ENCODE measurements at regions not wholly inside any gene's neighbourhood (a gene's known extent, or its start where the extent isn't known, plus 50 kb on each side); places are given as distances from the start of the nearest gene placed in this dataset.

DNA sequence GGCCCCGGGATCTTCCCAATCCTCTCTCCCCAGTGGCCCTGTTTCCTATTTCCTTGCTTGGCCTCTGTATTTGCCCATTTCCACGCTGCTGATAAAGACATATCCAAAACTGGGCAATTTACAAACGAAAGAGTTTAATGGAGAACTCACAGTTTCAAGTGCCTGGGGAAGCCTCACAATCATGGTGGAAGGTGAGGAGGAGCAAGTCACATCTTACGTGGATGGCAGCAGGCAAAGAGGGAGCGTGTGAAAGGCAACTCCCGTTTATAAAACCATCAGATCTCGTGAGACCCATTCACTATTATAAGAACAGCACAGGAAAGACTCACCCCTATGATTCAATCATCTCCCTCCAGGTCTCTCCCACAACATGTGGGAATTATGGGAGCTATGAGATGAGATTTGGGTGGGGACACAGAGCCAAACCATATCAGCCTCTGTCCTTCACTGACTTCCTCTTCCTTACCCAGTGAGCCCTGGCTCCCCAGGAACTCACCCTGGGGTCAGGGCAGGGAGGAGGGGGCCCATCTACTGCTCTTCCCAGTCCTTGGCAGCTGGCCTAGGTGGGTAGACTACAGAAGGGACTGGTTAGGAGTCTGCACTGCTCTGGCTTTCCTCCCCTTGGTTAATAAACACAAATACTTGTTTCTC, 105.8 kb upstream of the MYCN start:
- ATAC-seq (no peak), DNase-seq (no peak)
- H3K27me3 ChIP-seq, result no peaks in the 10 kb centered on the region
- no peak overlapping the region for H3K4me3 ChIP-seq
- H3K4me1 ChIP-seq, result no peaks in the 10 kb centered on the region
- intact Hi-C loops (cut with DNase I; ENCODE audit: low total_unique reads) (no loop called here), in situ Hi-C loops (cut with MboI; ENCODE audit: low sequenced_read_pairs in 4 of 4) (no loop called here)
- H3K27ac ChIP-seq, result no peak overlapping the region
- H3K9me3 ChIP-seq, result no peaks in the 10 kb centered on the region
- TF ChIP-seq POLR2A (IDR thresholded peaks at IDR 0.05), result no peak
- TF ChIP-seq, protein P1, sequence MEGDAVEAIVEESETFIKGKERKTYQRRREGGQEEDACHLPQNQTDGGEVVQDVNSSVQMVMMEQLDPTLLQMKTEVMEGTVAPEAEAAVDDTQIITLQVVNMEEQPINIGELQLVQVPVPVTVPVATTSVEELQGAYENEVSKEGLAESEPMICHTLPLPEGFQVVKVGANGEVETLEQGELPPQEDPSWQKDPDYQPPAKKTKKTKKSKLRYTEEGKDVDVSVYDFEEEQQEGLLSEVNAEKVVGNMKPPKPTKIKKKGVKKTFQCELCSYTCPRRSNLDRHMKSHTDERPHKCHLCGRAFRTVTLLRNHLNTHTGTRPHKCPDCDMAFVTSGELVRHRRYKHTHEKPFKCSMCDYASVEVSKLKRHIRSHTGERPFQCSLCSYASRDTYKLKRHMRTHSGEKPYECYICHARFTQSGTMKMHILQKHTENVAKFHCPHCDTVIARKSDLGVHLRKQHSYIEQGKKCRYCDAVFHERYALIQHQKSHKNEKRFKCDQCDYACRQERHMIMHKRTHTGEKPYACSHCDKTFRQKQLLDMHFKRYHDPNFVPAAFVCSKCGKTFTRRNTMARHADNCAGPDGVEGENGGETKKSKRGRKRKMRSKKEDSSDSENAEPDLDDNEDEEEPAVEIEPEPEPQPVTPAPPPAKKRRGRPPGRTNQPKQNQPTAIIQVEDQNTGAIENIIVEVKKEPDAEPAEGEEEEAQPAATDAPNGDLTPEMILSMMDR (IDR thresholded peaks at IDR 0.05 in 4 of 5, conservative IDR thresholded peaks at IDR 0.05 in 1 of 5), result no peak
- H3K36me3 ChIP-seq, result no peaks in the 10 kb centered on the region

DNA sequence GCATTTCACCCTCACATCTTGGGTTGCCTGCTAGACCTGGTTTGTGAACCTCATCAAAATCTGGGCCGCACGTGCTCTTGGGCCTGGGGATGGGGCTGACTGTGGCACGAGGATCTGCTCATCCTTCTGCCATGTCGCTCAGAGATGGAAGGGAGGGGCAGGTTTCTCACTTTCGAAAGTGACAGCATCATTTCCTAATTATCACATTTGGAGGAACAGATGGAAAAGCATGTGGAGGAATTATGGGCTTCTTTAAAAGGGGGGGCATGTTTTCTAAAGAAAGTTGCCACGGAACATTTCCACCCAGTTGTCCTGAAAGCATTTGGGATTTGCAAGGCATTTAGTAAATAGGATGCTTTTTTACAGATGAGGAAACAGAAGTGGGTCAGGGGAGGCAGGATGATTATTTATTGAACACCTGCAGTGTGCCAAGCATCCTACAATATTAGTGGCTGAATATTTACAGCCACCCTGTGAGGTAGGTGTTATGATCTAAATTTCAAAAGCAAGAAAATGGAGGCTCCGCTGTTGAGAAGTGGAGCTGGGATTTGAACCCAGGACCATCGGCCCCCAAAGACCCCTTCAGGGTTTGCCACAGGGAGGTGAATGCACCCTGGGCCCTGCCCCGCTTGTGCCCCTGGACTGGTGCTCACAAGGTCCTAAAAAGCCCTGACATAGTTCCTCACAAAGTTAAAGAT, 104.2 kb upstream of the MYCN start:
- Histone ChIP-seq H3K4me3 (no peak overlapping the region), H3K27me3 (no peaks in the 10 kb centered on the region), H3K27ac (no peak overlapping the region), H3K36me3 (no peaks in the 10 kb centered on the region), H3K4me1 (no peaks in the 10 kb centered on the region), H3K9me3 (no peaks in the 10 kb centered on the region)
- ATAC-seq (no peak), DNase-seq (no peak)
- in situ Hi-C loops (cut with MboI; ENCODE audit: low sequenced_read_pairs in 4 of 4), result no loop called here
- TF ChIP-seq, protein P1 (IDR thresholded peaks at IDR 0.05 in 4 of 5, conservative IDR thresholded peaks at IDR 0.05 in 1 of 5), result no peak
- TF ChIP-seq POLR2A (IDR thresholded peaks at IDR 0.05), result no peak
- intact Hi-C loops (cut with DNase I; ENCODE audit: low total_unique reads), result no loop called here

DNA sequence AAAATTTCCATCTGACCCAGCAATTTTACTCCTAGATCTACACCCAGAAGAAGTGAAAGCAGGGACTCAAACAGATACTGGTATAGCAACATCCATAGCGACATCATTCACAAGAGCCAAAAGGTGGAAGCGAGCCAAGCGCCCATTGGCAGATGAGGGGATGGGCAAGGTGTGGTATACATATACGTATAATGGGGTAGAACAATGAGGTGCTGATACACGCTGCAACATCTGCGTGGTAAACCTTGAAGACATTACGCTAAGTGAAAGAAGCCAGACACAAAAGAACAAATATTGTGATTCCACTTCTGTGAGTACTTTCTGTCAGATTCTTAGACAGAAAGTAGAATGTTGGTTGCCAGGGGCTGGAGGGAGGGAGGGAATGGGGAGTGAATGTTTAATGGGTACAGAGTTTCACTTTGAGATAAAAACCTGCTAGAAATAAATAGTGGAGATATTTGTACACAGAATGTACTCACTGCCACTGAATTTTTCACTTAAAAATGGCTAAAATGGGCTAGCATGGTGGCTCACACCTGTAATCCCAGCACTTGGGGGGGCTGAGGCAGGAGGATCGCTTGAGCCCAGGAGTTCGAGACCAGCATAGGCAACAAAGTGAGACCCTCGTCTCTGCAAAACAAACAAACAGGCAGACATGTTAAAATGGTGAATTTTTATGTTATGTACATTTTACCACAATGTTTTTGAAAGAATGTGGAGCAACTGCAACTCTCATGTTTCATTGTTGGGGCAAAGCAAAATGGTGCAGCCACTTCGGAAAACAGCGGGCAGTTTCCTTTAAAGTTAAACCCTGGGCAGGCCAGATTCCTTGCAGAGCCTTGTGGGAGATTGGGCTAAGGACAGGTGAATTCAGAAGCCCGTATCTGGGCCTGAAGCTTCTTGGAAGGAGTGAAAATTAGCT, 103.4 kb upstream of the MYCN start:
- H3K4me3 ChIP-seq, result no peak overlapping the region
- H3K9me3 ChIP-seq, result no peaks in the 10 kb centered on the region
- H3K4me1 ChIP-seq, result no peaks in the 10 kb centered on the region
- DNase-seq (no peak), ATAC-seq (no peak)
- H3K27ac ChIP-seq, result no peak overlapping the region
- no peaks in the 10 kb centered on the region for H3K36me3 ChIP-seq
- intact Hi-C loops (cut with DNase I; ENCODE audit: low total_unique reads), result no loop called here
- TF ChIP-seq, protein P1 (IDR thresholded peaks at IDR 0.05 in 4 of 5, conservative IDR thresholded peaks at IDR 0.05 in 1 of 5), result no peak
- no peak for TF ChIP-seq POLR2A (IDR thresholded peaks at IDR 0.05)
- in situ Hi-C loops (cut with MboI; ENCODE audit: low sequenced_read_pairs in 4 of 4), result no loop called here
- no peaks in the 10 kb centered on the region for H3K27me3 ChIP-seq

DNA sequence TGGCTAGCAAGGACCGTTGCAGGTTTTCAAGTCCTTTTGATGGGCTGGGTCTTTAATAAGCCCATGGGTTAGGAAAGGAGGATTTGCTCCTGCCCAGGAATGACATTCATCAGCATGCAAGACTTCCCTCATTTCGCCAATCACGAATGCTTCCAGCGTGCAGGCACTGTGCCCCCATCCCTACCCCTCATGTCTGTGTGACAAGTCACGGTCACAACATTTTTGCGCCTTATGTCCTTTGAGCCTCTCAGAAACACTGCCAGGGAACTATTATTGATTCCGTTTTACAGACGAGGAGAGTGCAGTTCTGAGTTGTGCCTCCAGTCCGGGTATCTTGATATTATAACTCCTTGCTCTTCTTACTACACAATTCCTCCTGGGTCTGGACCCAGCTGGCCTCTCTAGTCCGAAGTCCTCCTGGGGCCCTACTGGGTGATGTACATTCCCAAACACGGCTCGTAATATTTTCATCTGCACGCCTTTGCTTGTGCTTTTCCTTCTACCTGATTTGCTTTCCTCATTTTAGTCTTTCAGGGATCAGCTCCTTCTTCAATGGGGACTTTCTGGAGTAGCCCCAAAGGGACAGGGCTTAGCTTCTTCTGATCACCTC, 101.8 kb upstream of the MYCN start:
- DNase-seq (no peak), ATAC-seq (no peak)
- Histone ChIP-seq H3K27ac (no peak overlapping the region), H3K36me3 (no peaks in the 10 kb centered on the region), H3K4me1 (no peaks in the 10 kb centered on the region), H3K4me3 (no peak overlapping the region), H3K27me3 (no peaks in the 10 kb centered on the region), H3K9me3 (no peaks in the 10 kb centered on the region)
- in situ Hi-C loops (cut with MboI; ENCODE audit: low sequenced_read_pairs in 4 of 4), result no loop called here
- intact Hi-C loops (cut with DNase I; ENCODE audit: low total_unique reads), result no loop called here
- no peak for TF ChIP-seq POLR2A (IDR thresholded peaks at IDR 0.05)
- TF ChIP-seq, protein P1 (IDR thresholded peaks at IDR 0.05 in 4 of 5, conservative IDR thresholded peaks at IDR 0.05 in 1 of 5), result no peak
